ENCODE measurements at regions not wholly inside any gene's neighbourhood (a gene's known extent, or its start where the extent isn't known, plus 50 kb on each side); places are given as distances from the start of the nearest gene placed in this dataset.

DNA sequence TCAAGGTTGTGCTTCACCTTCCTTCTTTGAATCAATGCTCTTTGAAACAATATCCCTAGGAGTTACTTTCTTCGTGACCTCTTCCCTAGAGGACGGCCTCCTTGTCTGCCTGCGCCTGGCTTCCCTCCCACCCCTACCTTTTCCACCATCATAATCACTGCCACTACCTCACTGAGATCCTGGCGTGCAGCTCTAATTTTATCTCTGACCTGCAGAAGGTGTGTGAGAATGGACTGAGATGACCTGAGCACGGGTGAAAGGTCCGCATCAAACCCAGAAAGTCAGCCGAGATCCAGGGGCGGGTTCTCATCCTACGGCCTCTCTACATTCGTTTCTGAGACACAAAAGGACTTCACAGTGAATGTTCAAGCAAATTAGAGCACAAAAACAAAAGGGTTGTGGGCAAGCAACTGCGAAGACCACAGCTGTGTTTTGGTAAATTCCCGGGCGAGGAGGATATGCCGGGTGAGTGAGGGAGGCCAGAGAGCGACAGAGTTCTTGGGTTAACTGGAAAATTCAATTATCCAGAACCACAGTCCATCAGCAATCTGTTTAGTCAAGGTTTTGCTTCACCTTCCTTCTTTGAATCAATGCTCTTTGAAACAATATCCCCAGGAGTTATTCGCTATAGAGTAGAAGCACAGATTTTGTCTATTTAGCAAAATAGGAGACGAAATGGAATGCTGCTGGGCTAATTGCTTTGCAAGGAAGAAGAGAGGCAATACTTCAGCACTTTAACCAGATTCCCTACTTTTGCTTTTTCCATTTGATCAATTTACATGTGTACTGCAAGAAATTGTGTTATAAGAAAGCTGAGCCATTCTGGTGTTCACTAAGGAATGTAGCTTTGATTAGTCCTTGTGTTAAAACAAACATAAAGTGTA lies 212.6 kb downstream of the ACKR3 start:
- CTCF ChIA-PET (ENCODE audit: low intra/inter-chr PET ratio, low total read pairs), result no interaction called here
- Histone ChIP-seq H2AFZ (ENCODE audit: low read length) (no peak overlapping the region), H3K79me2 (ENCODE audit: insufficient read depth, low read length) (no peaks in the 10 kb centered on the region), H3K4me3 (replicated peaks in 1 of 3; ENCODE audit: insufficient read depth in 1 of 3, low read depth in 2 of 3, low read length in 3 of 3) (no peak overlapping the region), H3K27ac (ENCODE audit: extremely low read length, insufficient read depth, low read length) (no peak overlapping the region), H3K9ac (ENCODE audit: insufficient read depth, low read depth, low read length) (no peak overlapping the region), H3K4me1 (ENCODE audit: insufficient read depth, low read length) (no peaks in the 10 kb centered on the region), H3K27me3 (ENCODE audit: control insufficient read depth in 1 of 2, insufficient read depth in 2 of 2, low read length in 2 of 2) (peaks cover 0 to 13% of the 10 kb centered on the region in 2 experiments; a peak in 1 of 5 replicates), H3K4me2 (ENCODE audit: low read depth, low read length) (no peak overlapping the region), H3K36me3 (replicated peaks in 1 of 2; ENCODE audit: control insufficient read depth in 1 of 2, insufficient read depth in 2 of 2, low read length in 2 of 2) (no peaks in the 10 kb centered on the region), H3K9me3 (ENCODE audit: low read length) (no peaks in the 10 kb centered on the region), H4K20me1 (ENCODE audit: insufficient read depth, low read length) (no peaks in the 10 kb centered on the region)
- intact Hi-C loops (cut with micrococcal nuclease; ENCODE audit: unreplicated experiment) (no loop called here), in situ Hi-C loops (cut with HindIII; ENCODE audit: extremely low pct_ligation_motif_present, low pct_unique_long_range_greater_than_20kb) (no loop called here)
- no peak for FAIRE-seq
- peak; percentile 82 for TF ChIP-seq MAFF (IDR thresholded peaks at IDR 0.05; ENCODE audit: low read depth, low read length)
- TF ChIP-seq, protein P1, sequence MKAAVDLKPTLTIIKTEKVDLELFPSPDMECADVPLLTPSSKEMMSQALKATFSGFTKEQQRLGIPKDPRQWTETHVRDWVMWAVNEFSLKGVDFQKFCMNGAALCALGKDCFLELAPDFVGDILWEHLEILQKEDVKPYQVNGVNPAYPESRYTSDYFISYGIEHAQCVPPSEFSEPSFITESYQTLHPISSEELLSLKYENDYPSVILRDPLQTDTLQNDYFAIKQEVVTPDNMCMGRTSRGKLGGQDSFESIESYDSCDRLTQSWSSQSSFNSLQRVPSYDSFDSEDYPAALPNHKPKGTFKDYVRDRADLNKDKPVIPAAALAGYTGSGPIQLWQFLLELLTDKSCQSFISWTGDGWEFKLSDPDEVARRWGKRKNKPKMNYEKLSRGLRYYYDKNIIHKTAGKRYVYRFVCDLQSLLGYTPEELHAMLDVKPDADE (CRISPR knock-in tag; IDR thresholded peaks at IDR 0.05), result no peak
- TF ChIP-seq ZNF607 (CRISPR knock-in tag; IDR thresholded peaks at IDR 0.05; ENCODE audit: borderline replicate concordance), result no peak
- TF ChIP-seq PTBP1 (IDR thresholded peaks at IDR 0.05; ENCODE audit: low read depth, low read length, poor library complexity, severe bottlenecking), result no peak
- TF ChIP-seq MAFK (conservative IDR thresholded peaks at IDR 0.05 in 1 of 2, IDR thresholded peaks at IDR 0.05 in 1 of 2; ENCODE audit: low read length in 2 of 2), result peak; percentile 81 to 84
- 34% methylated on average over 17 of the region's 17 CpGs for WGBS (ENCODE audit: low lambda C conversion rate)
- POLR2A ChIA-PET, result no interaction called here
- ATAC-seq, result no peak
- BruUV-seq (replicated peaks), result no TSS peak
- no peak for DNase-seq (ENCODE audit: low spot score)

DNA sequence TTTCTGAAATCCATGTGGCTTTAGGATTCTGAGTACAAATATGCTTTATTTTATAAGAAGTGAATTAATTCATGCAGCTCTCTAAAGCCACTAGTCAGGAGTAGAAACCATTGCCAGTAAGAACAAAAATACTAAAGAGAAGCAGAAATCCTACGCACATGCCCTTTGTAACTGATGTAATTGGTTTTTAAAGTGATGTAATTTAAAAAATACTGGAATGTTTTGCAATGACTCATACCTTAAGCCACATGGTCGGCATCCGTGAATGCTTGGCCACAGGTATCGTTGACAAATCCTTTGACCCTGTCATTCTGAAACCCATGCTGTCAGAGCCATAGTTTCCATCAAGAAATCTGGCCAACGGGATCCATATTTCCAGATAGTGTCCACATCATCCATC lies 213.3 kb downstream of the ACKR3 start:
- no peak for DNase-seq (ENCODE audit: low spot score)
- no peak overlapping the region for H3K4me2 ChIP-seq (ENCODE audit: low read depth, low read length)
- no peak for ATAC-seq
- intact Hi-C loops (cut with micrococcal nuclease; ENCODE audit: unreplicated experiment) (no loop called here), in situ Hi-C loops (cut with HindIII; ENCODE audit: extremely low pct_ligation_motif_present, low pct_unique_long_range_greater_than_20kb) (no loop called here)
- TF ChIP-seq, protein P1 (CRISPR knock-in tag; IDR thresholded peaks at IDR 0.05), result no peak
- TF ChIP-seq, protein P2, sequence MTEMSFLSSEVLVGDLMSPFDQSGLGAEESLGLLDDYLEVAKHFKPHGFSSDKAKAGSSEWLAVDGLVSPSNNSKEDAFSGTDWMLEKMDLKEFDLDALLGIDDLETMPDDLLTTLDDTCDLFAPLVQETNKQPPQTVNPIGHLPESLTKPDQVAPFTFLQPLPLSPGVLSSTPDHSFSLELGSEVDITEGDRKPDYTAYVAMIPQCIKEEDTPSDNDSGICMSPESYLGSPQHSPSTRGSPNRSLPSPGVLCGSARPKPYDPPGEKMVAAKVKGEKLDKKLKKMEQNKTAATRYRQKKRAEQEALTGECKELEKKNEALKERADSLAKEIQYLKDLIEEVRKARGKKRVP (CRISPR knock-in tag; IDR thresholded peaks at IDR 0.05), result peak in 1 of 2 experiments; percentile 71; a peak in 2 of 4 replicates
- no peak for TF ChIP-seq MIER2 (CRISPR knock-in tag; IDR thresholded peaks at IDR 0.05)
- no peak for TF ChIP-seq ZNF256 (CRISPR knock-in tag; conservative IDR thresholded peaks at IDR 0.05)
- no peak for TF ChIP-seq ZNF773 (CRISPR knock-in tag; IDR thresholded peaks at IDR 0.05; ENCODE audit: borderline replicate concordance)
- no peak for TF ChIP-seq ATAD3A (CRISPR knock-in tag; IDR thresholded peaks at IDR 0.05)
- no peak for TF ChIP-seq PHB2 (IDR thresholded peaks at IDR 0.05; ENCODE audit: partially characterized antibody)
- no peak for TF ChIP-seq HNF4A (CRISPR knock-in tag; IDR thresholded peaks at IDR 0.05)
- TF ChIP-seq GPN1 (CRISPR knock-in tag; IDR thresholded peaks at IDR 0.05; ENCODE audit: borderline replicate concordance), result no peak
- TF ChIP-seq FOSL2 (CRISPR knock-in tag; IDR thresholded peaks at IDR 0.05), result 0 out of 2 replicates have a peak, but pooled peaks have one; percentile 11
- no peak for TF ChIP-seq ZNF263 (CRISPR knock-in tag; IDR thresholded peaks at IDR 0.05)
- no peak for TF ChIP-seq ZBTB7B (CRISPR knock-in tag; IDR thresholded peaks at IDR 0.05)
- 0 out of 5 replicates have a peak, but pooled peaks cover 0 to 7% of the 10 kb centered on the region in 2 experiments for H3K27me3 ChIP-seq (ENCODE audit: control insufficient read depth in 1 of 2, insufficient read depth in 2 of 2, low read length in 2 of 2)
- no peak for FAIRE-seq
- H3K36me3 ChIP-seq (replicated peaks in 1 of 2; ENCODE audit: control insufficient read depth in 1 of 2, insufficient read depth in 2 of 2, low read length in 2 of 2), result no peaks in the 10 kb centered on the region
- ChIA-PET POLR2A (no interaction called here), CTCF (ENCODE audit: low intra/inter-chr PET ratio, low total read pairs) (no interaction called here)
- WGBS (ENCODE audit: low lambda C conversion rate), result 19% methylated on average over 5 of the region's 5 CpGs
- no peaks in the 10 kb centered on the region for H3K4me1 ChIP-seq (ENCODE audit: insufficient read depth, low read length)
- no peaks in the 10 kb centered on the region for H3K79me2 ChIP-seq (ENCODE audit: insufficient read depth, low read length)
- H3K9me3 ChIP-seq (ENCODE audit: low read length), result no peaks in the 10 kb centered on the region
- H3K9ac ChIP-seq (ENCODE audit: insufficient read depth, low read depth, low read length), result no peak overlapping the region
- H2AFZ ChIP-seq (ENCODE audit: low read length), result no peak overlapping the region
- BruUV-seq (replicated peaks), result no TSS peak
- H3K4me3 ChIP-seq (replicated peaks in 1 of 3; ENCODE audit: insufficient read depth in 1 of 3, low read depth in 2 of 3, low read length in 3 of 3), result no peak overlapping the region
- H4K20me1 ChIP-seq (ENCODE audit: insufficient read depth, low read length), result no peaks in the 10 kb centered on the region
- H3K27ac ChIP-seq (ENCODE audit: extremely low read length, insufficient read depth, low read length), result no peak overlapping the region

All from HepG2 (cell line).